GM19328 (cell line): ENCODE measurements at regions not wholly inside any gene's neighbourhood (a gene's known extent, or its start where the extent isn't known, plus 50 kb on each side); places are given as distances from the start of the nearest gene placed in this dataset.
"Not testable (repeated sequence)": the region's sequence is repeated elsewhere in the genome, so short reads cannot be mapped to it uniquely, and the experiment has no call there.

Source experiments
- ATAC-seq: cut with Tn5 transposase; IDR thresholded peaks from one replicate; pipeline ENCODE4 v1.9.1; 2021; ENCODE audit warnings: mild to moderate bottlenecking, moderate library complexity; ENCODE audit not compliant: unreplicated experiment

DNA sequence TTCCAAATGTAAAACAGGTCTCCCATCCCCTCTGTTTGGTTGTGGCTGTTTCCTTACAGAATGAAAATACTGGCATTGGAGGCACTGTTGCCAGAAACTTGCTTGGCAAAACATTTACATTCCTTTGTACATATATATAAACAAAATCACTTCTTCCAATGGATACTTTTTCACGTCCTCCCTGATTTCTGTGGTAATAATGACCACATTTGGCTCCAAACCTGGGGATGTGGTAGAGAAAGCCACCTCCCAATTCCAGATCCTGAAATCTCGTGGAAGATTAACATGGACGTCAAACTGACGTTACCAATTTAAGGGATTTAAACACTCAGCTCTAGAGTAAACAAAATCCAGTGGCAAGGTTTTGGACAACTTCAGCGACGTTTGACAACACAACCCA is 370.8 kb upstream of the ZFHX3 start:
- no peak for ATAC-seq

DNA sequence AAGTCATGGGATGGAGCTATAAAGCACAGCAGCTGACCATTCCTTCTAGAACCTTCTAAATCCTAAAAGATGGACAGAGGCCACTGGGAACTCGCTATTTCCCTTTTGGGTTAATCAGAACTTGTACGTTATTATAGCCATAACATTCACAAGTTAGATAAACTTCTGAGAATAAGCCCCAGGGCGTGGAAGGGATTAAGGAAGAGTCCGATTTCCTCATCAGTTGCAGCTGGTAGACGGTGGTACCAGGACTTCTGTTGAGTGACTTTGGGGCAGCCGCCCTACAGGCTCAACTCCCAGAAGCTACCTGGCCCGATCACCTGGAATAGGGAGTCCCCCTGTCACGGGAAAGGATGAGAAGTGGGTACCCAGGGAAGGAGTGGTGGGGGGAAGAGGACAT is 370.1 kb upstream of the ZFHX3 start:
- ATAC-seq, result no peak

DNA sequence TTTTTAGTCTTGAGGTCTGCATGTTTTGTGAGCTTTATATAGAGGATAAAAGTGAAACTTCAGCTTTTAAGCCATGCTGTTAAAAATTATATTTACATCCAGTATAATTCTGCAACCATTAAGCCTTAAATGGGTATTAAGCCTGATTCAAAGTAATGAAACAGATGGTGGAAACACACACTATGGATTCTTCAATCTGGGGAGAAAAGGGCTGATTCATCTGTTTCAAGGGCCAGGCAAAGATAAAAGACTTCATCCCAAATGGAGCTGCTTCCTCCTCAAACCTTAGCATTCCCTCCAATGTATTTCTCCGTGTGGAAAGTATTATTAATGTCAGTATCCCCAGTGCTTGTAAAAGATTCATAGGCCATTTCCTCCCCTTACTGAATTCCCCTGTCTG is 367.4 kb upstream of the ZFHX3 start:
- no peak for ATAC-seq

DNA sequence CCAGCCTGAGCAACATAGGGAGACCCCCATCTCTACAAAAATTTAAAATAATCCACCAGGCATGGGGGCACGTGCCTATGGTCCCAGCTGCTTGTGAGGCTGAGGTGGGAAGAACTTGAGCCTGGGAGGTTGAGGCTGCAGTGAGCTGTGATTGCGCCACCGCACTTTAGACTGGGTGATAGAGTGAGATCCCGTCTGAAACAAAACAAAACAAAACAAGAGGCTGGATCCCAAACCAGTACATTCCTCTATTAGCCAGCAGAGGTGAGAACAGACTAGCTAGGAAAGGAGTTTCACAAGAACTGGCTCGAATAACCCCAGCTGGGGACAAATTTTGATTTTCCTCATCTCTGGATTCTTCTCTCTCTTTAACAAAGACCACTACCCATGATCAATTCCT is 366.7 kb upstream of the ZFHX3 start:
- ATAC-seq, result no peak

DNA sequence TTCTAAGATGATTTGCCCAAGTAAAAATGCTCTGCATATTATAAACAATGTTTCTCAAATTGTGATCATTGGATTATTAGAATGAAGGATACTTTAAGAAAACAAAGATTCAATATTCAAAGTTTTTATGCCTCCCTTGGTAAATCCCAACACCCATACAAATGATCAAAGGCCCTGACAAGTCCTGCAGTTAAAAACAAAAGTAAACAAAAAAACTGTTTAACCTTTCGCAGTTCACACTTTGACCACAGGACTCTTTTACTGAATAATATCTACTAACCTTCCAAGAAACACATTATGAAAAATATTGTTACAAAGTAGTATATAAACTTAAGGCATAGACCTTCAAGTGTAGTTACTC is 365.9 kb upstream of the ZFHX3 start:
- ATAC-seq, result no peak

DNA sequence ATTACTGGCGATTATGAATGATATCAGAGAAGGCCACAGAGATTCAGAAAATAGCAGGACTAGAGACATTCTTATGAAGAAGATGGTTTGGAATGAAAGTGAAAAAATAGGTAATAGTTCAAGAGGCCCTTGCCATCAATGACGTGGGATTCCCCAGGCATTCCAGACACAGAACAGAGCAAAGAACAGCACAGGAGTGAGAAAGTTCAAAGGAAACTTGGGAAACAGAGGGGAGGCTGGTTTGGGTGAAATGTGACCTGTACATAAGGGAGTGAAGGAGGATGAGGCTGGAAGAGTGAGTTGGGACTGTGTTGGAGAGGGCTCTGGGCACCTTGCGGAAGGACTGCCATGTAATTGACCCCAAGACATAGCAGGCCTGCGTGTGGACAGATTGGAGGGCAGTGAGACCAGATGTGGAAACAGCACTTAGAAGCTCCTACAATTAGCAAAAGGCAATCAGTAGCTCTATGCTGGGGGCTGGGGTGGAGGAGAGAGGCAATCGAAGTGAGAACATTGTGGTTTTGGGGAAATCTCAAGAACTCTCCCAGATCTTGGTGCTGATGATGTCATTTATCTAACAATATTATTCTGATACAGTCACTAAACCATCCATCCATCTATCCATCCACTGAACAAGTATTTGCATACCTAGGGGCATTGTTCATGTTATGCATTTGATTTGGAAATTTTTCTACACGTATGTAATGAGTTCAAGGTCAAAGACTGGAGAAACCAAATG is 365.3 kb upstream of the ZFHX3 start:
- no peak for ATAC-seq

DNA sequence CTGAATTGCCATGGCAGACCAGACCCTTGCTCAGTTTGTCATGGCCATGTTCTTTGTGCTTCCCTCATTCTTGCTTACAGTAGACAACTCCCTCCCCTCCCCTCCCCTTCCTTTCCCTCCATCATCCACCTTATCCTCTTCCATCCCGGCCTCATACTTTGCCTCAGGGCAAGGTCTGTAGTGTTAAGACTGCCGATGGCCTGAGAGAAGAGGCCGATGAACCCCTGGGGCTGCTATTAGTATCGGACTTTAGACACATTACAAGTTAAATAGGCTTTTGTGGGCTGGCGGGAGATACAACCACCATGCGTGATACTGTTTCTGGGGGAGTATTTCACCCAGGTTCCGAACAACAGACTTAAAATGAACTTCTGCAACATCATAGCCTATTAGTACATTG is 364.5 kb upstream of the ZFHX3 start:
- ATAC-seq, result no peak

DNA sequence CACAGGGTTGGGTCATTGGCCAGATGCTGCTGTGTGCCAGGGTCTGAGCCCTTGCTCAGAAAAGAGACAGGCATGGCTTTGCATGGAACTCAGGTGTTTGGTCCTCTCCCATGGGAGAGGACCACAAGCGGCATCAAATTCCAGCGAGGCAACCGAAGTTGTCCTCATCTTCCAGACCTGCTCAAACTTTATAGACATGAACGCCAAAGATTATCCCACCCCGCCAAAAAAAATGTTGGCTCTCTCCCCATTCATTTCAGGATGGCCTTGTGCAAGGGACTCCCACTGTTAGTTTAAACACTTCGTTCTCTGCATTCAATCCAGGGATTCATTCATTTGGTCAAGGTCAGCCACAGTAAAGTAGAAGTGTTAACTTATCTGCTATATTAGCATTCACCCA is 360.8 kb upstream of the ZFHX3 start:
- ATAC-seq, result no peak

DNA sequence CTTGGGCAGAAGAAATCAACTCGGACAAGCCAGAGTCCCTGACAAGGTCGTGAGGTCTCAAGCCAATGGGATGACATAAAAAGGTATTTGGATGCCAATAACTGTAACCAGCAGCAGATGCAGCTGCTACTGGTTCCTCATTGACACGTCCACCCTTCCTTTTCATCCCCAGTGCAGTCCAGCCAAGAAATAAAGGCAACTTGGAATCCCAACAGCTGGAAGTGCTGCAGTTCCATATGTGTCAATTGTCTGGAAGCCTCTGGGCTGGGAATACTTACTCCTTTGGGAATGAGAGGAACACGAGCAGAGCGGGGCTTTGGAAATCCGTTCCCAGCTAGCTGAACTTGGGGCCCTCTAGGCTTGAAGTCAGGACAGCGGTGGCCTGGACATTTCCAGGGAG is 360.4 kb upstream of the ZFHX3 start:
- no peak for ATAC-seq

DNA sequence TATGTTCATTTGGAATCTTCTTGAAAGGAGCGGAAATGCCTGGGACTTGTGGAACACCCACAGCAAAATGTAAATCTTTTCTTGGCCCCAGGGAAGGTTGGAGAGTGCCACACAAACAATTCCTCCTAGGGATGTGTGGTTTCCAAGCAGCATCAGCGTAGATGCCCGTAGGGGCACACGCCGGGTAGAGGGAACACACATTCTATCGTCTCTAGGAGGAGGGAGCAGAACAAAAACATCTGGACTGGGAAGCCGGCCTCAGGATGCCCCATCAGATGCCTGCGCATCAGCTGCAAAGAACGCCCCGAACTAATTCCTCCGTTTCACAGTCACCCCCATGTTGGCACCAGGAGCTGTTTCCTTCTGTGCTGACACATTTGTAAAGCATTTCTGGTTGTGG is 357.9 kb upstream of the ZFHX3 start:
- ATAC-seq, result no peak

DNA sequence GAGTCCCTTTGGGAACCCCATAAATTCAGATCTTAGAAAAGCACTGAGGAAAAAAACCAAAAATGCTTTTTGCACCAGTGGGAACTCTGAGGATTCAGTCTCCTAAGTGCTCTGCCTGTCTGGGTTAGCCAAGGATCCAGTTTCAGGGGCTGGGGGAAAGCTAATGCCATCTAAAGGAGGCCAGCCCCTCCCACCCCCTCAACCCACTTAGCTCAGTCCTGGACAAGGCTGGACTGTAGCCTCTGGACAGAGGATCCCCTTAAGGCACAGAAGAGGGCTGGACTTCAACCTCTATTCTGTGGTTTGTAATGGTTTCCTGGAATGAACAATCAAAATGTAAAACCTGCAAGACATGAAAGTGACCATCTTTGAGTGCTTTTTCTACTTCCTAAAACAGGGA is 356.1 kb upstream of the ZFHX3 start:
- no peak for ATAC-seq

DNA sequence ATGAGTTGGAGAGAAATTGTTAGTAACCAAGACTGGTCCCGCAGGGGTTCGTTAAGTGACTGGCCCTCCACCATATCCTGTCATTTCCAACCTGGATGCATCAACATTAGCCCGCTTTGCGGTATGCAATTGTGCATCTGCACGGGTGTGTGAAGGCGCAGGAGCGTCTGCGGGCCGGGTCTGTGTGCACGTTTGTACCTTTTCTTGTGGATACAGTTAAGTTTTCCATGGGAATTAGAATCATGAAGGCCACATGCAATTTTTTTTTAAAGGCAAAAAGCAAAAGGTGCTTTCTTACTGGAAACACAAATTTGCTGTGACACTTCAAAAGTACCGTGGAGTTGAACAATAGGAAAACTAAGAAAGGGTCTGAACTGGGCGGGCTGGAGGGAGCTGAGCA is 355.4 kb upstream of the ZFHX3 start:
- no peak for ATAC-seq

DNA sequence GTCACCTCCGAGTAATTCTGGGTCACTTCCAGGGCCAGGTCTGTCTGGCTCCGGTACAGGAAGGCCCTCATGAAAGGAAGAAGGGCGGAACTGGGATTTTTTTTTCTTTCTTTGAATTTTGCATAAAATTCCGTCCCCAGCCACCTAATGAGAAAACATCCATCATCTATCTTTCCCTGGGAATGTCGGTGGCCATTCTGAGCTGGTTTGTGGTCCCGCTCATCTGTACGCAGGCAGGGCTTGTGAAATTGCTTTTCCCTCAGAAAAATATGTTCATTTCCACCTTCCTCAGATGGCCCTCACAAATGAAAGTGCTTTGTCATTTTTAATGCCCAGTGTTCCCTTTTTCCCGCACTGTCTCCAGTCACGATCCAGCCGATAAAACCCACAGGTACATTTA is 353.0 kb upstream of the ZFHX3 start:
- no peak for ATAC-seq

DNA sequence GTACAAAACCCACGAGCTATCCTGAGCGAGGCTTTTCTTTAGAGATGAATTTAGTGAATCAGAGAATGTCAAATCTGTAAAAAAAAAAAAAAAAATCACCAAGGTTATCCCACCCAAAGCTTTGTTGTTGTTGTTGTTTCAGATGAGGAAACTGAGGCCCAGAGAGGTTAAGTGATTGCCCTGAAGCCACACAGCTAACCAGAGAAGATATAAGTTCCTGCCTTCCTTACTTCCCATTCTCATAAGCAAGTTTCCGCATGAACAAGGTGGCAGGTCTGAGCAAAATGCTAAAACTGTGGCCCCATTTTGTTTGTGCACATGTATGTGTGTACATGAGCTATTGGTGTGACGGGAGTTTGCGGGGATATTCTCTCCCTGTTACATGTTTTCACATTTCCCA is 352.1 kb upstream of the ZFHX3 start:
- ATAC-seq, result no peak

DNA sequence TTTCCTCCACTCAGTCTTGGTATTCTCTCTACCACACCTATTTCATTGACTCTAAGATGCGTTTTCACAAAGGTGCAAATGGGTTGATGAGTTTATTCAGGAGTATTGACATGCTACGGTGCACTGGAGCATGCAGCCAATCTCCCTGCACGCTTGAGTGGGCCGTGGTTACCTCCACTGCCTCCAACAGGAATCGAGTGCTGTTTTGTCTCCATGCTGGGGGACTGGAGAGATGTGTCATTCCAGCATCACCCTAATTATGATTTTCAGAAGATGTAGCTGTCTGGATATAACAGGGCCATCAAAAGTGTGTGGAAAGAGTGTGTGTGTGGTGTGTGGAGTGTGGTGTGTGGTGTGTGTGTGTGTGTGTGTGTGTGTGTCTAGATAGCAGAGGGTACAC is 351.6 kb upstream of the ZFHX3 start:
- ATAC-seq, result no peak

DNA sequence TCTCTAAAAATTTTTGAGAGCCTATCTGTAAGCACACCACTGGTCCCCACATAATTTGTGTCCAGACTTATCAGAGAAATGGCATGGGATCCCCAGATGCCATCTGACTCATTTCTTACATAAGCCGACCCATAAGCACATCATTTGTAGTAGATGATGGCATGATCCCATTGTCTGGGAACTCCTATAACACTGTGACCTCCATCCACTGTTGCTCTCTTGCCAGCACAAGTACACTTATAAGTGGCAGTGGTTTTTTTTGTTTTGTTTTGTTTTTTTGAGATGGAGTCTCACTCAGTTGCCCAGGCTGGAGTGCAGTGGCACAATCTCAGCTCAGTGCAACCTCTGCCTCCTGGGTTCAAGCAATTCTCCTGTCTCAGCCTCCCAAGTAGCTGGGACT is 350.7 kb upstream of the ZFHX3 start:
- not testable (repeated sequence) for ATAC-seq

DNA sequence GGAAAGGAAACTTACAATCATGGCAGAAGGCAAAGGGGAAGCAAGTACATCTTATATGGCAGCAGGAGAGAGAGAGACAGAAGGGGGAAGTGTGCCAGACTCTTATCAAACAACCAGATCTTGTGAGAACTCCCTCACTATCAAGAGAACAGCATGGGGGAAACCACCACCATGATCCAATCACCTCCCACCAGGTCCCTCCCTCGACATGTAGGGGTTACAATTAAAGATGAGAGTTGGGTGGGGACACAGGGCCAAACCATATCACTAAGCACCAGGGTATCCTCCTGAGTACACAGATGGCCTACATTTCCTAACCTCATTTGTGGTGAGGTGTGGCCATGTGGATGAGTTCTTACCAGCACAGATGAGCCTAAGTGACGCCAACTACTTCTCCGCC is 348.6 kb upstream of the ZFHX3 start:
- no peak for ATAC-seq

DNA sequence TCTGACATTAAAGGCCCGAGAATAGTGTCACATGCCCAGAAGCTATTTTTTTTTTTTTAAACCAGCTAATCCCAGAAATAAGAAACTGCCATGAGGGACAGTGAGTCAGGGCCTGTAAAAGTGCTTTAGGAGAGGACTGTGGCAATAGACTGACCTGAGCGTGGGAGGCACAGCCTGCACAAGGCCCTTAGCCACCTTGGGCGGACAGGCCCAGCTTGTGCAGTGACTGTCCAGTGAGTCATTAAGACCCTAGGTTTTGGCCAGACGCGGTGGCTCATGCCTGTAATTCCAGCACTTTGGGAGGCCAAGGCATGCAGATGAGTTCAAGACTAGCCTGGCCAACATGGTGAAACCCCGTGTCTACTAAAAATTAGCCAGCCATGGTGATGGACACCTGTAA is 343.0 kb upstream of the ZFHX3 start:
- ATAC-seq, result no peak

DNA sequence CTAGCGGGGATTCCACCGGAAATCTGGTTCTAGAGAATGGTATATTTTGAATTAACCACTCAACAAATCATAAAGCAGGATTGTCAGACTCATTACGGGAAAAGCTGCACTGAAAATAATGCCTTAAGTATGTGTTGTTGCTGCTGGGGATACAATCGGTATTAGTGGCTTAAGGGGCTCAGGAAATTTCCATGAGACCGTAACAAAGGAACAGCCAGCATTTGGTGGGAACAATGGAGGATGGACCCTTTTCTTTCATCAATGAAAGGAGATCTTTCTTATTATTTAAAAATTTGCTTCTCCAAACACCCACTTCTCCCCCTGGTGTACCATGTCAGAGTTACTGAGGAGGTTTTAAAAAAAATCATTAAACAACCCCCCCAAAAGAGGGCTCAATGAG is 342.6 kb upstream of the ZFHX3 start:
- no peak for ATAC-seq

DNA sequence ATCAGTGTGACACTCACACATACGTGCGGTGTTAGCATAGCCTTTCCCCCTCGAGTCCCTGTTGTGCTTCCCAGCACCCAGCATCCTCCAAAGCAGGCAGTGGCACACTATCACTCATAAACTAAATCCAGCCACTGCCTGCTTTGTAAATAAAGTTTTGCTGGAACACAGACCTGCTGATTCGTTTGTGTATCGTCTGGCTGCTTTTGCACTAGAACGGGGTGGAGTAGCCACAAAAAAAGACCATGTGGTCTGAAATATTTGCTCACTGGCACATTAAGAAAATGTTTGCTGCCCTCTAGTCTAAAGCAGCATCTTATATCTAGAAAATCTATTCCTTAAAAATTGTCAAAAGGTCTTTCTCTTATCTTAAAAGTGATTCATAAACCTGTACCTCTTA is 341.2 kb upstream of the ZFHX3 start:
- ATAC-seq, result no peak

DNA sequence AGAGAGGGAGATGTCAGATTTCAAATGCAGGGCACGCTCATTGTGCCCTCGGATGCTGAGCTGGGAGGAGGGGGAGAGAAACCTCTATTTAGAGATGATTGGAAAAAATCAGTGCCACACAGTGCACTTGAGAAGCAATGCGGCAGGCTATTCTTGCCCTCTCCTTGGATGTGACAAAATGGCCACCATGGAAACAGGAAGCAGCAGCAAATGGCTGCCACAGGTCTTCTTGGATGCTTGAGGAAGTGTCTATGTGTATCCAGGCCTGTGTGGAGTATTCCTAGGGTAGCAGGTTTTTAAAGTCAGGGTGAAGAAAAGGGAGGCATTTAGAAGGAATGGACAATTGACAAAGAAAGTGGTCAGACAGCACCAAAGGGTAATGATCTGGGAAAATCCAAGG is 340.1 kb upstream of the ZFHX3 start:
- no peak for ATAC-seq

DNA sequence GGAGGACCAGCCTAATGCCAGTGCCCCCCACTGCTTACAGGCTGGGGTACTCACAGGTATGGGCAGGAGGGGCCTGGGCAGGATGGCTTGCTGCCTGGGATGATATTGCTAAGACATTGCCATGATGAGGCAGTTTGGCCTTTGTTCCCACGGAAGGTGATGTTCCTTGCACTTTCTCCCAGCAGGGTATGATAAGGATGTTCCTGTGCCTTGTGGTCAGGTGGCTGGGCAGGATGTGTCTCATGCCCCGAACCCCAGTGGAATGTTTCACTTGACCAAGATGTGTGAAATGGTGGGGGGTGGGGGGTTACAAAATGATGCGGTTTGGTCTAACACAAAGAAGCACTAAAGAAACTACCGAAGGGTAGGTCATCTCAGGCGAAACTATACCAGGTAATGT is 337.8 kb upstream of the ZFHX3 start:
- no peak for ATAC-seq

DNA sequence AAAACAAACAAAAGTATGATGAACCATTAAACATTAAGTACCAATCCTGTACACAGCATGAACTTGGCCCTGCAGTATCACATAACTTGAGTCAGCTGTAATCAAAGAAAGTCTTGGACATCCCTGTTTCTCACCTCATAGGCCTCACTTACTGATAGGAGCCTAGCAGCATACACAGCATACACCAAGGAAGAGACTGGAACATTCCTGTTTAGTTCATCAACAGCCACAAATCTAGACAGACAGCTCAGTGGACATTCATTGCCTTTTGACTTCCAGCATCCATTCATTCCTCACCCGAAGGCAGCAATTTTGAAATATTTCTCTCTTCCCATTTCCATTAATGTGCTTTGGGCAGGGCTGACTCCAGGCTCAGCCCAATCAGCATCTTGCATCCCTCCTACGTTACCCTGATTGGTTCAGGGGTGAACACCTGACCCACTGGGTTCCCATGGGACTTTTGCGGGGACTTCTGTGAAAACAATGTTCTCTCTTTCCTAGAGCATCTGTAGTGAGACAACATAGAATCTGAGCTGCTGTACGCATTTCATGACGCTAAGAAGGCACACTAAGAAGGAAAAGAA is 336.7 kb upstream of the ZFHX3 start:
- no peak for ATAC-seq
